ENCODE measurements at regions not wholly inside any gene's neighbourhood (a gene's known extent, or its start where the extent isn't known, plus 50 kb on each side); places are given as distances from the start of the nearest gene placed in this dataset.

DNA sequence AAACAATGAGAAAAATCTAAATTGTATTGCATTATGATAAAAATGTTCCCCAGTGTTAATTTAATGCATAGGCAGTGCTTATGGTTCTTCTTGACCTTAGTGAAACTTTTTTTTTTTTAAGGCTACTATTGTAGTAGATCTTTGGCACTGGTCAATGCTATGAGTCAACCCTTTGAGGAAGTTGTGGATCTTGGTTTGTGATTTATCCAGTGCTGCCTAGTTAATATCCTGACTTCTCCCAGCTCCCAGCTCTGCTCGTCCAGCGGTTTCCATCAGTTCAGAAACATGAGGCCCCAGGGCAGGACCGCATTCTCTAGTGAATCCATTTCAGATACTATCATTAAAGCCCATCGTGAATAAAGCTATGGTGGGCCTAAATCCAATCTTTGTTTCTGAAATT, 364.5 kb upstream of the JARID2 start:
- H3K27ac ChIP-seq = no peak overlapping the region
- intact Hi-C loops (cut with DNase I) = no loop called here

DNA sequence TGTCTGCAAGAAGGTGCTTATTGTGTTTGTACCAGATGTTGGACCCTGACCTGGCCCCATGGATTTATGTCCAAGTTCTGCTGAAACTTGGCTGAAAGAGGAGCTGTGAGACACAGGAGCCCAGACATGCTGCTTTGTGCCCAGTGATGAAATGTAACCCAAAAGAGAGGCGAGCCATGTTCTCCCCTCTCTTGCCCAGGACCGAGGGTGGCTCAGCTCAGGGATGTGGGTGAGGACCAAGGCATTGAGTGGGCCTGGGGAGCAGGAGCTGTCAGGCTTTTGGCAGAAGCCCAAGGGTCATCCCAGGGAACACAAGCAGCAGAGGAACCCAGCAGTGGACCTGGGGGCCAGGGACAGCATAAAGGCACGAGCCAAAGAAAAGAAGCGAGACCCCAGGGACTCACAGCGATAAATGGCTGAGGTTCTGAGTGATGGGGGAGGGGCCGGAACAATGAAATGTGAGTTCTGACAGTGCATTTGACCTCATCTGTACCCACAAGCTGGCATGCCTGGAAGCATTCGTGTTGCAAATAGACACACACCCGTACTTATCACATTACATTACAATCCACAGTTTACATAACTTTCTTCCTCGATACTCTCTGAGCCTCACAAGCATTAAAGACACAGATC, 363.4 kb upstream of the JARID2 start:
- H3K9me3 ChIP-seq = no peaks in the 10 kb centered on the region
- DNase-seq (ENCODE audit: low spot score in 2 of 2) = no peak
- TF ChIP-seq, protein P1, sequence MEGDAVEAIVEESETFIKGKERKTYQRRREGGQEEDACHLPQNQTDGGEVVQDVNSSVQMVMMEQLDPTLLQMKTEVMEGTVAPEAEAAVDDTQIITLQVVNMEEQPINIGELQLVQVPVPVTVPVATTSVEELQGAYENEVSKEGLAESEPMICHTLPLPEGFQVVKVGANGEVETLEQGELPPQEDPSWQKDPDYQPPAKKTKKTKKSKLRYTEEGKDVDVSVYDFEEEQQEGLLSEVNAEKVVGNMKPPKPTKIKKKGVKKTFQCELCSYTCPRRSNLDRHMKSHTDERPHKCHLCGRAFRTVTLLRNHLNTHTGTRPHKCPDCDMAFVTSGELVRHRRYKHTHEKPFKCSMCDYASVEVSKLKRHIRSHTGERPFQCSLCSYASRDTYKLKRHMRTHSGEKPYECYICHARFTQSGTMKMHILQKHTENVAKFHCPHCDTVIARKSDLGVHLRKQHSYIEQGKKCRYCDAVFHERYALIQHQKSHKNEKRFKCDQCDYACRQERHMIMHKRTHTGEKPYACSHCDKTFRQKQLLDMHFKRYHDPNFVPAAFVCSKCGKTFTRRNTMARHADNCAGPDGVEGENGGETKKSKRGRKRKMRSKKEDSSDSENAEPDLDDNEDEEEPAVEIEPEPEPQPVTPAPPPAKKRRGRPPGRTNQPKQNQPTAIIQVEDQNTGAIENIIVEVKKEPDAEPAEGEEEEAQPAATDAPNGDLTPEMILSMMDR (IDR thresholded peaks at IDR 0.05) = no peak
- H3K36me3 ChIP-seq = no peaks in the 10 kb centered on the region
- no peak overlapping the region for H3K4me3 ChIP-seq
- H3K27ac ChIP-seq = no peak overlapping the region
- H3K27me3 ChIP-seq = no peaks in the 10 kb centered on the region
- H3K4me1 ChIP-seq = peaks cover 5 to 14% of the 10 kb centered on the region in 2 donors
- intact Hi-C loops (cut with DNase I) = no loop called here

More for the DNA sequence above, 364.5 kb upstream of the JARID2 start:
- H3K4me1 ChIP-seq = peaks cover 5 to 14% of the 10 kb centered on the region in 2 donors
- H3K27me3 ChIP-seq = no peaks in the 10 kb centered on the region
- TF ChIP-seq, protein P1 (IDR thresholded peaks at IDR 0.05) = no peak
- H3K9me3 ChIP-seq = no peaks in the 10 kb centered on the region
- no peak for DNase-seq (ENCODE audit: low spot score in 2 of 2)
- no peak overlapping the region for H3K4me3 ChIP-seq
- H3K36me3 ChIP-seq = no peaks in the 10 kb centered on the region

DNA sequence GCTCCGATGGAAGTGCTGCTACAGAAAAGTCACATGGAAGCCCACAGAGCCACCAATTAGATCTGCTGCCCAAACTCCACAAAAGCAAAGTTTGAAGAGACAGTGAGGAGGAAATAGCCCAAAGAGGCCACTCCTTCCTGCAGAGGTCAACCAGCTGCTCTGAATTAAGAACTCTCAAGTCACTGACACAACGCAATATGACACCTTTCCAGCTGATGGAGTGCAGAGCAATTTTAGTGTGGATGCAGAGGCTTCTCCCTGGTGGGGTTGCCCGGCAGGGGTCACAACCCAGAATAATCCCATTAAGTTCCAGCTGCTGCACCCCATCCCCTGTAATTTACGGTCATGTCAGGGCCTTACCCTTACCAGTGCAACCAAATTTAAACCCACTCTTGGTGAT, 361.9 kb upstream of the JARID2 start:
- Histone ChIP-seq H3K36me3 (no peaks in the 10 kb centered on the region), H3K27me3 (no peaks in the 10 kb centered on the region), H3K4me1 (peaks cover 5 to 14% of the 10 kb centered on the region in 2 donors), H3K27ac (no peak overlapping the region), H3K9me3 (no peaks in the 10 kb centered on the region), H3K4me3 (no peak overlapping the region)
- DNase-seq (ENCODE audit: low spot score in 2 of 2) = no peak
- TF ChIP-seq, protein P1 (IDR thresholded peaks at IDR 0.05) = no peak
- intact Hi-C loops (cut with DNase I) = no loop called here

GRCh38 chr6:14885498-14885897, 360.4 kb upstream of the JARID2 start:
- TF ChIP-seq, protein P1 (IDR thresholded peaks at IDR 0.05) = no peak
- intact Hi-C loops (cut with DNase I) = no loop called here
- Histone ChIP-seq H3K27ac (no peak overlapping the region), H3K9me3 (no peaks in the 10 kb centered on the region), H3K36me3 (no peaks in the 10 kb centered on the region), H3K4me1 (peaks cover 5 to 14% of the 10 kb centered on the region in 2 donors), H3K4me3 (no peak overlapping the region), H3K27me3 (no peaks in the 10 kb centered on the region)
- no peak for DNase-seq (ENCODE audit: low spot score in 2 of 2)

GRCh38 chr6:14887181-14887580, 358.7 kb upstream of the JARID2 start:
- TF ChIP-seq, protein P1 (IDR thresholded peaks at IDR 0.05) = no peak
- H3K4me1 ChIP-seq = peaks cover 5 to 13% of the 10 kb centered on the region in 2 donors
- no peaks in the 10 kb centered on the region for H3K36me3 ChIP-seq
- intact Hi-C loops (cut with DNase I) = no loop called here
- no peak for DNase-seq (ENCODE audit: low spot score in 2 of 2)
- H3K4me3 ChIP-seq = no peak overlapping the region
- no peak overlapping the region for H3K27ac ChIP-seq
- H3K9me3 ChIP-seq = no peaks in the 10 kb centered on the region
- H3K27me3 ChIP-seq = no peaks in the 10 kb centered on the region
